ENCODE measurements at regions not wholly inside any gene's neighbourhood (a gene's known extent, or its start where the extent isn't known, plus 50 kb on each side); places are given as distances from the start of the nearest gene placed in this dataset.

DNA sequence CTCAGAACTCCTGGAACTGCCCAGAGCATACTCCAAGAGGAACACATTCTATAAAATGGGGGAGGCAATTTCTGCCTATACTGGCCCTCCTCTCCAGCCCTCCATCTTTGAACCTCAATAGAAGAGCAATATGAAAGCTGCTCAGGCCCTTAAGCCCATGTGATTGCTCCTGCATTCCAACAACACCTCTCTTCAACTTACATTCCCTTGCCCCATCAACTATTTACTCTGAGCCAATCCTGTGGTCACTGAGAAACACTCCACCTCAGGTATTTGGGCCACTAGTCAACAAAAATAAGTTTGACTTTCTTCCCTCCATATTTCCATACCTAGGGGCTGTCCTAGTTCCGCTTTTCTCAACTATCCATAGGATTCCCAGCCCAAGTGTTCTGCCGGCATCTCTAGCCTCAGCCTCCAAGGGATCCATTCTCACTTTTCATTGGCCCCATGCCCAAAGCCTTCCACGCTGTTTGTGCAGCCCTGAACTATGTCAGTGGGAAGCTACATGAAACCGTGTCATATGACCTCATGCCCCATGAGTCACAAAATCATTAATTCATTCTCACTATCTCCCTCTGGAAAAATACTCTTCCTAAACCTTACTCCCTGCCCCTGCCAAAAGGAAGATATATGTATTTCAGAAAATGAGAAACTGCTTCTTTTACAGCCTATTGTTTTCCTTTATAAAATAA lies 61.6 kb downstream of the GJD2 start:
- TF ChIP-seq SUZ12 (IDR thresholded peaks at IDR 0.05): no peak
- TF ChIP-seq LEF1 (IDR thresholded peaks at IDR 0.05; ENCODE audit: borderline replicate concordance): no peak
- TF ChIP-seq HDGF (IDR thresholded peaks at IDR 0.05; ENCODE audit: borderline replicate concordance): no peak
- TF ChIP-seq, protein P1, sequence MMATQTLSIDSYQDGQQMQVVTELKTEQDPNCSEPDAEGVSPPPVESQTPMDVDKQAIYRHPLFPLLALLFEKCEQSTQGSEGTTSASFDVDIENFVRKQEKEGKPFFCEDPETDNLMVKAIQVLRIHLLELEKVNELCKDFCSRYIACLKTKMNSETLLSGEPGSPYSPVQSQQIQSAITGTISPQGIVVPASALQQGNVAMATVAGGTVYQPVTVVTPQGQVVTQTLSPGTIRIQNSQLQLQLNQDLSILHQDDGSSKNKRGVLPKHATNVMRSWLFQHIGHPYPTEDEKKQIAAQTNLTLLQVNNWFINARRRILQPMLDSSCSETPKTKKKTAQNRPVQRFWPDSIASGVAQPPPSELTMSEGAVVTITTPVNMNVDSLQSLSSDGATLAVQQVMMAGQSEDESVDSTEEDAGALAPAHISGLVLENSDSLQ (IDR thresholded peaks at IDR 0.05): no peak
- no peak for TF ChIP-seq FOXM1 (IDR thresholded peaks at IDR 0.05; ENCODE audit: borderline replicate concordance)
- TF ChIP-seq ELF4 (IDR thresholded peaks at IDR 0.05): no peak
- TF ChIP-seq L3MBTL2 (conservative IDR thresholded peaks at IDR 0.05): no peak
- no peak for TF ChIP-seq FOXK2 (IDR thresholded peaks at IDR 0.05)
- TF ChIP-seq BHLHE40 (IDR thresholded peaks at IDR 0.05; ENCODE audit: borderline replicate concordance): no peak
- no peak for TF ChIP-seq ZNF384 (IDR thresholded peaks at IDR 0.05)

All from HEK293T (cell line).